ENCODE measurements at regions not wholly inside any gene's neighbourhood (a gene's known extent, or its start where the extent isn't known, plus 50 kb on each side); places are given as distances from the start of the nearest gene placed in this dataset.

GRCh38 chr12:67147030-67147429 lies 122.1 kb upstream of the CAND1 start:
- no peak for DNase-seq

- DNase-seq: no peak
Measured at GRCh38 chr12:67147447-67147846, 121.7 kb upstream of the CAND1 start.

GRCh38 chr12:67148265-67148664 lies 120.9 kb upstream of the CAND1 start:
- no peak for DNase-seq

- DNase-seq: peak; percentile 74
Measured at GRCh38 chr12:67151886-67152285, 117.3 kb upstream of the CAND1 start.

- DNase-seq: peak; percentile 42
Measured at GRCh38 chr12:67152451-67152850, 116.7 kb upstream of the CAND1 start.

GRCh38 chr12:67154901-67155300 lies 114.3 kb upstream of the CAND1 start:
- DNase-seq: no peak

- no peak for DNase-seq
Measured at GRCh38 chr12:67155863-67156262, 113.3 kb upstream of the CAND1 start.

GRCh38 chr12:67161322-67161918 lies 107.7 kb upstream of the CAND1 start:
- DNase-seq: no peak

- no peak for DNase-seq
Measured at GRCh38 chr12:67173258-67173657, 95.9 kb upstream of the CAND1 start.

- DNase-seq: no peak
Measured at GRCh38 chr12:67182551-67182950, 86.6 kb upstream of the CAND1 start.

- DNase-seq: peak; percentile 39
Measured at GRCh38 chr12:67193704-67194103, 75.5 kb upstream of the CAND1 start.

- DNase-seq: no peak
Measured at GRCh38 chr12:67200386-67200785, 68.8 kb upstream of the CAND1 start.

- no peak for DNase-seq
Measured at GRCh38 chr12:67202011-67202677, 67.0 kb upstream of the CAND1 start.

GRCh38 chr12:67202678-67203012 lies 66.5 kb upstream of the CAND1 start:
- DNase-seq: no peak

GRCh38 chr12:67208281-67209067 lies 60.7 kb upstream of the CAND1 start:
- DNase-seq: no peak

- DNase-seq: no peak
Measured at GRCh38 chr12:67211029-67211428, 58.1 kb upstream of the CAND1 start.

GRCh38 chr12:67211494-67211893 lies 57.7 kb upstream of the CAND1 start:
- DNase-seq: no peak

- DNase-seq: no peak
Measured at GRCh38 chr12:67217647-67218046, 51.5 kb upstream of the CAND1 start.

Measured in renal pelvis (tissue), 1 donor.